Bronchial epithelial cell (primary cell): ENCODE measurements at regions not wholly inside any gene's neighbourhood (a gene's known extent, or its start where the extent isn't known, plus 50 kb on each side); places are given as distances from the start of the nearest gene placed in this dataset.

ENCODE experiments used
- DNase-seq: peaks from one replicate; pipeline ENCODE4 v3.0.0-alpha.2; 2010; ENCODE audit warnings: low read depth
- FAIRE-seq: peaks from 2 replicates; lab custom pipeline; 2011; peaks lifted over from hg19 to GRCh38; lab: Jason Lieb, UNC
- H3K27me3 ChIP-seq: 2 replicates; pipeline ENCODE4 v1.5.1; 2011; ENCODE audit warnings: low read length; ENCODE audit not compliant: control insufficient read depth, insufficient read depth
- H3K36me3 ChIP-seq: 2 replicates; pipeline ENCODE4 v1.5.1; 2011; ENCODE audit warnings: low read length; ENCODE audit not compliant: control insufficient read depth, insufficient read depth
- H3K4me3 ChIP-seq: 2 replicates; pipeline ENCODE4 v1.5.1; 2011; ENCODE audit warnings: mild to moderate bottlenecking, low read depth, low read length, control low read depth
- TF ChIP-seq, protein P1 (sequence below): IDR thresholded peaks from 2 replicates; pipeline ENCODE4 v1.5.1; 2011; ENCODE audit warnings: mild to moderate bottlenecking, moderate library complexity, low read length, control low read depth, inconsistent platforms; ENCODE audit not compliant: insufficient read depth, severe bottlenecking

DNA sequence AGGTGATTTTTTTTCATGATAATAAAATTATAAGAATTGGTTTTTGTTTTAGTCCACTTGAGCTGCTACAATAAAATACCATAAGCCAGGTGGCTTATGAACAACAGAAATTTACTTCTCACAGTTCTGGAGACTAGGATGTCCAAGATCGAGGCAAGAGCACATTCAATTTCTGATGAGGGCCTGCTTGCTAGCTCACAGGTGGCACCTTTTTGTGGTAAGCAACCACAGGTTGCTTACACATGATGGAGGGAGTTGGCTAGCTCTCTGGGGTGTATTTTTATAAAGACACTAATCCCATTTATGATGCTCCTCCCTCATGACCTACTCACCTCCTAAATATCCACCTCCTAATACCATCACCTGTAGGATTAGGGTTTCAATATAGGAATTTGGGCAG lies 1248.5 kb upstream of the TENM3 start:
- DNase-seq (no peak), FAIRE-seq (no peak)
- no peaks in the 10 kb centered on the region for H3K27me3 ChIP-seq
- TF ChIP-seq, protein P1, sequence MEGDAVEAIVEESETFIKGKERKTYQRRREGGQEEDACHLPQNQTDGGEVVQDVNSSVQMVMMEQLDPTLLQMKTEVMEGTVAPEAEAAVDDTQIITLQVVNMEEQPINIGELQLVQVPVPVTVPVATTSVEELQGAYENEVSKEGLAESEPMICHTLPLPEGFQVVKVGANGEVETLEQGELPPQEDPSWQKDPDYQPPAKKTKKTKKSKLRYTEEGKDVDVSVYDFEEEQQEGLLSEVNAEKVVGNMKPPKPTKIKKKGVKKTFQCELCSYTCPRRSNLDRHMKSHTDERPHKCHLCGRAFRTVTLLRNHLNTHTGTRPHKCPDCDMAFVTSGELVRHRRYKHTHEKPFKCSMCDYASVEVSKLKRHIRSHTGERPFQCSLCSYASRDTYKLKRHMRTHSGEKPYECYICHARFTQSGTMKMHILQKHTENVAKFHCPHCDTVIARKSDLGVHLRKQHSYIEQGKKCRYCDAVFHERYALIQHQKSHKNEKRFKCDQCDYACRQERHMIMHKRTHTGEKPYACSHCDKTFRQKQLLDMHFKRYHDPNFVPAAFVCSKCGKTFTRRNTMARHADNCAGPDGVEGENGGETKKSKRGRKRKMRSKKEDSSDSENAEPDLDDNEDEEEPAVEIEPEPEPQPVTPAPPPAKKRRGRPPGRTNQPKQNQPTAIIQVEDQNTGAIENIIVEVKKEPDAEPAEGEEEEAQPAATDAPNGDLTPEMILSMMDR, result no peak
- H3K4me3 ChIP-seq, result no peak overlapping the region
- H3K36me3 ChIP-seq, result no peaks in the 10 kb centered on the region

DNA sequence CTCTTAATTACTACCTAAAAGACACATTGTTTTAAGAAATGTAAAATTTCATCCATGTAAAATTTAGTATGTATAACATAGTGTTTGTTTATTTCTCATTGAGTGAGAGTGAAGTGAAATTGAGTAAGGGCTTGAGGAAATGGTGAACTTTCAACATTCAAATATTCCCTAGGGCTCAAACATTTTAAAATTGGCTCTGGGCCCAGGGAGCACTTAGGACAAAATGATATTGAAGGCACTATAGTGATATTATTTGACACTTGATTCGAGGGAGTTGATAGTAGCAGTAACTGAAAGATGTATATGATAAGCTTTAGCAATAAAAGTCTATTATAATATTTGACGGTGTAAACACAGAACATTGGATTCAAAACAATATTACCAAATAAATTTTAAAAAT lies 1244.0 kb upstream of the TENM3 start:
- Histone ChIP-seq H3K27me3 (no peaks in the 10 kb centered on the region), H3K36me3 (no peaks in the 10 kb centered on the region), H3K4me3 (no peak overlapping the region)
- TF ChIP-seq, protein P1, result no peak
- DNase-seq (no peak), FAIRE-seq (no peak)

DNA sequence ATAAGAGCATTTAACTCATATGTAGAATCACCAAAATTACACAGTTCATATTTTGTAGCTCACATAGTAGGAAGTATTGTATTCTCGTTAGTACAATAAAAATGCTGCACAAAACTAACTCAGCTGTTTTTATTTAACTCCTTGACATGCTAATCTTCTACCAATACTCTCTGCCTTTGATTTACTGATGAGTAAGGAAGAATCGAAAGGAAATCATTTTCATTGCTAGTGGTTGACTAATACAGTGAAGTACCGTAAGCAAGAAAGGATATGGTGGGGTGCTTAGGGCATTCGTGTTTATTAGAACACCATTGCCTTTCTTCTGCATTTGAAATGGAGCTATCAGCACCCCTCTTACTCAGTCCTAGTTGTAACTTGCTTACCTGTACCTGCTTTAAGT lies 1239.1 kb upstream of the TENM3 start:
- no peak for FAIRE-seq
- no peaks in the 10 kb centered on the region for H3K27me3 ChIP-seq
- no peak overlapping the region for H3K4me3 ChIP-seq
- no peaks in the 10 kb centered on the region for H3K36me3 ChIP-seq
- TF ChIP-seq, protein P1, result no peak
- DNase-seq, result no peak

DNA sequence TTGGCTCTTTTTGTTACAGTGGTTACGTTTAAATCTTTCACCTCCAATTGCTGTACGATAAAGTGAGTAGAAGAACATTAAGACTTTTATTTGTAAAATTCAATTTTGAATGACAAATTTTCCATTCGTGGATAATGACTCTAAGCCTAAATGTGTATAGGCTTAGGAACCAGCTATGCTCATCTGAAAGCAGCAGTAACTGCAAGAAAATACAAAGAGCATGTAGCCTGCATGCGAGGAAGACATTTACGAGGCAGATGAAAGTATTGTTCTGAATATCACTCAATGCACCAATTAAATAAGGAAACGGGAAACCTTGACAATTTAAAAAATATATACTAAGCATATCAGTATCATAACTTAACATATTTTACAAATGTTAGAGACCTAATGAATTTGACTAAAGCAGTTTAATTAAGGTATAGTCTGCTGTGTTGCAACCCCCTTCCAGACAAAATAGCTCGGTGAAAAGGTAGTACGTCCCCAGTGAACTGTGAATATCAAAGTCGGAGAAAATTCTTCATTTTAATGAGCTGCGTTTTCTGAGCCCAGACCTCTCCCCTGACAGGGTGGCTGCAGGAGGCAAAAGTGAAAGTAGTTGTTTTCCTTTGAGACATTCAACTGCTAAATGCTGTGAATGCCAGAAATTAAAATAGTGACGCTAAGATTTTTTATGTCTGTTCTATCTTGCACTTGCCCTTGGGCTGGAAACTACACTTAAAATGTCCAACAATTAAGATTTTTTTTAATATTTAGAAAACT lies 1236.5 kb upstream of the TENM3 start:
- Histone ChIP-seq H3K27me3 (no peaks in the 10 kb centered on the region), H3K36me3 (no peaks in the 10 kb centered on the region), H3K4me3 (no peak overlapping the region)
- no peak for DNase-seq
- no peak for FAIRE-seq
- TF ChIP-seq, protein P1, result no peak

DNA sequence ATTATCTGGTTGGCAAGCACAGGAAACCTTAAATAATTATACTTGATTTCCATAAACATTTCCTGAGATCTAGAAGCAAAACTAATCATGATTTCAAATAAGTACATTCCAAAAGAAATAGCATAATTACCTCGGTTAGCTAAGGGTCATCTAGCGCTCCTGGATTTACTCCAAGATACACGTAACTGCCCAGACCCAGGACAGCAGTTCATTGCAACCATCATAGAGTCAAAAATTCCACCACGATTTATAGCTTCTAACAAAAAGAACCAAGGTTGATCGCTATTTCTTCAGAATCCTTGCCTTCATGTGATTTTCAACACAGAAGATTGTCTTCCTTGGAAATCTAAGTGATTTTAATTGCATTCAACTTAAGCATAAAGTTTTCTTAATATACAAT lies 1235.5 kb upstream of the TENM3 start:
- TF ChIP-seq, protein P1, result no peak
- Histone ChIP-seq H3K4me3 (no peak overlapping the region), H3K36me3 (no peaks in the 10 kb centered on the region), H3K27me3 (no peaks in the 10 kb centered on the region)
- no peak for DNase-seq
- FAIRE-seq, result no peak

DNA sequence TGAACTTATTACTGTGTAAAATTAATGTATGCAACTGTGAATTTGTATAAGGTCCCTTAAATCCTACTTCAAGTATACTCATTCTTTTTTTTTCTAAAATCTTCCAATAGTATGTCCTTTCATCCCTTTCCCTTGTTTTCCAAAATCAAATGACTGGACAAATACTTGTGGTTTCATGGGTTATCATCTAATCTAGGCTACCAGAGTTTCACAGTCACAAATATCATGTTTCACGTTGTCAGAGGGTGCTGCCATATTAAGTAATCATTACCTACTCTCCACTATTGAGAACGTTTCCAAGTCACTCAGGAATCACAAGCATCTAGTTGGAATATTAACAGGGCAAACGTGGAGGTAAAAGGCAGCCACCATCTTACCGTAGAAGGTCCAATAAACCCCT lies 1235.0 kb upstream of the TENM3 start:
- no peaks in the 10 kb centered on the region for H3K36me3 ChIP-seq
- H3K27me3 ChIP-seq, result no peaks in the 10 kb centered on the region
- FAIRE-seq (no peak), DNase-seq (no peak)
- TF ChIP-seq, protein P1, result no peak
- no peak overlapping the region for H3K4me3 ChIP-seq
